Breast epithelium (tissue), 3 donors: ENCODE measurements at regions not wholly inside any gene's neighbourhood (a gene's known extent, or its start where the extent isn't known, plus 50 kb on each side); places are given as distances from the start of the nearest gene placed in this dataset.

ENCODE experiments used
- POLR2A ChIP-seq: fragments of 450-650 bp; IDR thresholded peaks from one replicate; pipeline ENCODE4 v1.6.1; 2016; ENCODE audit warnings: antibody characterized with exemption, mild to moderate bottlenecking, moderate library complexity
- POLR2AphosphoS5 ChIP-seq, 3 donors: sonication (generic); formaldehyde crosslinking; IDR thresholded peaks; one replicate each; pipeline ENCODE4 v1.6.1; 2017; ENCODE audit warnings: antibody characterized with exemption in 3 of 3
- TF ChIP-seq, protein P1 (sequence below), 3 donors: fragments of 450-650 bp; IDR thresholded peaks; one replicate each; pipeline ENCODE4 v1.5.1; 2016 to 2017; ENCODE audit warnings: antibody characterized with exemption in 3 of 3, mild to moderate bottlenecking in 3 of 3, moderate library complexity in 3 of 3

- TF ChIP-seq POLR2A = no peak
- TF ChIP-seq, protein P1, sequence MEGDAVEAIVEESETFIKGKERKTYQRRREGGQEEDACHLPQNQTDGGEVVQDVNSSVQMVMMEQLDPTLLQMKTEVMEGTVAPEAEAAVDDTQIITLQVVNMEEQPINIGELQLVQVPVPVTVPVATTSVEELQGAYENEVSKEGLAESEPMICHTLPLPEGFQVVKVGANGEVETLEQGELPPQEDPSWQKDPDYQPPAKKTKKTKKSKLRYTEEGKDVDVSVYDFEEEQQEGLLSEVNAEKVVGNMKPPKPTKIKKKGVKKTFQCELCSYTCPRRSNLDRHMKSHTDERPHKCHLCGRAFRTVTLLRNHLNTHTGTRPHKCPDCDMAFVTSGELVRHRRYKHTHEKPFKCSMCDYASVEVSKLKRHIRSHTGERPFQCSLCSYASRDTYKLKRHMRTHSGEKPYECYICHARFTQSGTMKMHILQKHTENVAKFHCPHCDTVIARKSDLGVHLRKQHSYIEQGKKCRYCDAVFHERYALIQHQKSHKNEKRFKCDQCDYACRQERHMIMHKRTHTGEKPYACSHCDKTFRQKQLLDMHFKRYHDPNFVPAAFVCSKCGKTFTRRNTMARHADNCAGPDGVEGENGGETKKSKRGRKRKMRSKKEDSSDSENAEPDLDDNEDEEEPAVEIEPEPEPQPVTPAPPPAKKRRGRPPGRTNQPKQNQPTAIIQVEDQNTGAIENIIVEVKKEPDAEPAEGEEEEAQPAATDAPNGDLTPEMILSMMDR (IDR thresholded peaks at IDR 0.05) = no peak
- TF ChIP-seq POLR2AphosphoS5 (IDR thresholded peaks at IDR 0.05) = no peak
Observed at GRCh38 chr13:87393358-87393757, 277.8 kb upstream of the SLITRK5 start.
